Esophagus (tissue), 2 donors: ENCODE measurements at regions not wholly inside any gene's neighbourhood (a gene's known extent, or its start where the extent isn't known, plus 50 kb on each side); places are given as distances from the start of the nearest gene placed in this dataset.

ENCODE experiments used
- H3K27ac ChIP-seq, 2 donors: one replicate each; pipeline ENCODE4 v1.5.1; 2013; ENCODE audit warnings: low read depth in 2 of 2, mild to moderate bottlenecking in 2 of 2, inconsistent platforms in 1 of 2, low read length in 1 of 2, moderate library complexity in 1 of 2
- H3K27me3 ChIP-seq, 2 donors: one replicate each; pipeline ENCODE4 v1.6.1; 2013; ENCODE audit warnings: low read length in 2 of 2, control low read depth in 1 of 2, mild to moderate bottlenecking in 1 of 2; ENCODE audit not compliant: insufficient read depth in 2 of 2, control insufficient read depth in 1 of 2
- H3K36me3 ChIP-seq, 2 donors: one replicate each; pipeline ENCODE4 v1.6.1; 2013; ENCODE audit warnings: low read length in 1 of 2; ENCODE audit not compliant: control insufficient read depth in 2 of 2, insufficient read depth in 2 of 2
- H3K4me1 ChIP-seq, 2 donors: one replicate each; pipeline ENCODE4 v1.6.1; 2013; ENCODE audit warnings: low read length in 1 of 2; ENCODE audit not compliant: control insufficient read depth in 2 of 2, insufficient read depth in 2 of 2
- H3K4me3 ChIP-seq, 2 donors: one replicate each; pipeline ENCODE4 v1.5.1; 2013; ENCODE audit warnings: low read length in 2 of 2, mild to moderate bottlenecking in 2 of 2, low read depth in 1 of 2, moderate library complexity in 1 of 2
- H3K9me3 ChIP-seq, 2 donors: one replicate each; pipeline ENCODE4 v1.6.1; 2013; ENCODE audit warnings: mild to moderate bottlenecking in 2 of 2, low read depth in 1 of 2, low read length in 1 of 2, moderate library complexity in 1 of 2; ENCODE audit not compliant: control insufficient read depth in 2 of 2, insufficient read depth in 1 of 2
- WGBS, 2 donors: extraction: QIAGEN DNeasy Blood & Tissue Kit; methylation state at CpG; one replicate each; pipeline ENCODE4 v1.1.7; 2013; 5-methylcytosine and 5-hydroxymethylcytosine counted together
- donor health status: healthy with polysubstance abuse.
- donor health status: Bipolar disorder and iron deficiency.

DNA sequence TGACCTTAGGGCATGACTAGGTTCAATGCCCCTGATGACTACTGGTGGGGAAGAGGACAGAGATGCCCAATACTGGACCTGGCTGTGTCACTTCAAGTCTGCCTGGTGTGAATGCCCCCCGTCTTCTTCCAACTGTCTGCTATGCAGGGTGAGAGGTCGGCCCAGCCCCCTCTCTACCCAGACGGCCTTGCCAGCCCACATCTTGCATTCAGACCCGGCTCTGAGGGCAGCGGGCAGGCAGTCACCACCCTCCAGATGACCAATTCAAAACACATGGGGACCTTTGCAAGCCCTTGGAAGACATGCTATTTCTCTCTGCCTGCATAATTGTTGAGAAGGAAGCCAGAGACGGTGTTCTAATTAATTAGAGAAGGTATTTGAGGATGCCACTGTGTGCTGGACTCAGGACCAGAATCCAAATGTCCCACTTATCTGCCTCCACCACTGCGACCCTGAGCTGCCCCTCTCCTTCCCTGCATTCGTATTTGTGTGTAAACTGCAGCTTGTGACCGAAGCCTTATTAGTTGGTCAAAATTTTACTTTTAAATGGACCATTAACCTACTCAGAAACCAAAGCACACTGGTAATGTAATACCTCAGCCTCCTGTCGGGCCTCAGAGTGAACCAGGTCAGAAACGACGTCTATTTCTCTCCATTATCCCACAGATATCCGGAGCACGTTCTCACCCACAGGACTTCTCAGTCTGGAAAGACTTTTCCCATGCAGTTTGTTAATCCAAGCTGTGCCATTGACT, 407.0 kb downstream of the ZNF536 start:
- H3K4me3 ChIP-seq, result no peak overlapping the region
- no peaks in the 10 kb centered on the region for H3K27me3 ChIP-seq
- H3K27ac ChIP-seq, result no peak overlapping the region
- no peaks in the 10 kb centered on the region for H3K4me1 ChIP-seq
- 86% methylated on average over 14 of the region's 14 CpGs for WGBS, 2 donors
- H3K36me3 ChIP-seq, result no peaks in the 10 kb centered on the region
- no peaks in the 10 kb centered on the region for H3K9me3 ChIP-seq

DNA sequence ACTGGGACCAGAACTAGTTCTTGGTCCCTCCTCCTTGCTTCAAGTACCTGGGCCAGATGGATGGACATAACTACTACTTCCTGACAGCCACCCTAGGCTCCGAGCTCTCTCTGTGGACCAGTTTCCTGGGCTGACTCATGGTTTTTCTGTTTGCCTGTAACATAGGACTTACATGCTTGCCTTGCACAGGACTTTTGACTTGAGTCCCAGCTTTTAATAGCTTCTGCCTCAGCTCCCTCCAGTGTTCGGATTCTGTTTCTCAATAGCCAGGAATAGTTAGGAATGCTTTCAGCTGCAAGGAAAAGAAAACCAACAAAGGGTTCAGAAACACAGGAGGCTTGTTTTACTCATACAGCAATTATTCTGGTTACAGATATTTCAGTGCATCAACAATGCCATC, 405.9 kb downstream of the ZNF536 start:
- no peak overlapping the region for H3K27ac ChIP-seq
- H3K4me1 ChIP-seq, result no peaks in the 10 kb centered on the region
- no peaks in the 10 kb centered on the region for H3K27me3 ChIP-seq
- no peaks in the 10 kb centered on the region for H3K9me3 ChIP-seq
- no peak overlapping the region for H3K4me3 ChIP-seq
- no peaks in the 10 kb centered on the region for H3K36me3 ChIP-seq
- 67 to 77% methylated on average over 2 of the region's 2 CpGs for WGBS, 2 donors

DNA sequence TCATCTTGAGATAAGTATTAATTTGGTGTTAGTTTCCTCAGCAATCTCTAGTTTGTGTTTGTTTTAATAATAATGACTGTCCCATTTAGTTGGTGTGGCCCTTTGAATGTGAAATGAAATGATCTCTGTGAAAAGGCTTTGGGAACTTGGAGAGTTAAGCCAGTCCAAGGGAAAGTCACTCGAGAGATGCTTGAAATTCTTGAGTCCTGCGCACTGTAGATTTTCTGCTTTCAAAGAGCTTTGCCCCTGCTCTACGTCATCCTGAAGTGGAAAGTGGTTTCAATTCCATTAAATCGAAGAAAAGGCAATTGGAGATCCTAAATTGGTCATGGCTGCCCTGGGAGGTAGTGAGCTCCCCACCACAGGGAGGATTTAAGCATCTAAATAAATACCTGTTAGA, 403.8 kb downstream of the ZNF536 start:
- H3K36me3 ChIP-seq, result no peaks in the 10 kb centered on the region
- 69 to 70% methylated on average over 4 of the region's 4 CpGs for WGBS, 2 donors
- no peak overlapping the region for H3K27ac ChIP-seq
- no peaks in the 10 kb centered on the region for H3K27me3 ChIP-seq
- no peak overlapping the region for H3K4me3 ChIP-seq
- H3K4me1 ChIP-seq, result no peaks in the 10 kb centered on the region
- H3K9me3 ChIP-seq, result no peaks in the 10 kb centered on the region

- Histone ChIP-seq H3K27me3 (no peaks in the 10 kb centered on the region), H3K4me1 (no peaks in the 10 kb centered on the region), H3K9me3 (no peaks in the 10 kb centered on the region), H3K36me3 (no peaks in the 10 kb centered on the region), H3K27ac (no peak overlapping the region), H3K4me3 (no peak overlapping the region)
- 47 to 51% methylated on average over 3 of the region's 3 CpGs for WGBS, 2 donors
Observed at GRCh38 chr19:30774252-30774766, 402.1 kb downstream of the ZNF536 start.

- H3K9me3 ChIP-seq, result no peaks in the 10 kb centered on the region
- no peaks in the 10 kb centered on the region for H3K27me3 ChIP-seq
- WGBS, 2 donors, result 53 to 69% methylated on average over 2 of the region's 2 CpGs
- H3K36me3 ChIP-seq, result no peaks in the 10 kb centered on the region
- H3K27ac ChIP-seq, result no peak overlapping the region
- H3K4me1 ChIP-seq, result no peaks in the 10 kb centered on the region
- H3K4me3 ChIP-seq, result no peak overlapping the region
Observed at GRCh38 chr19:30762651-30763050, 390.5 kb downstream of the ZNF536 start.

- no peaks in the 10 kb centered on the region for H3K36me3 ChIP-seq
- H3K4me3 ChIP-seq, result no peak overlapping the region
- H3K27ac ChIP-seq, result no peak overlapping the region
- no peaks in the 10 kb centered on the region for H3K4me1 ChIP-seq
- no peaks in the 10 kb centered on the region for H3K27me3 ChIP-seq
- H3K9me3 ChIP-seq, result no peaks in the 10 kb centered on the region
- 88 to 90% methylated on average over 6 of the region's 6 CpGs for WGBS, 2 donors
Observed at GRCh38 chr19:30760014-30760413, 387.8 kb downstream of the ZNF536 start.

DNA sequence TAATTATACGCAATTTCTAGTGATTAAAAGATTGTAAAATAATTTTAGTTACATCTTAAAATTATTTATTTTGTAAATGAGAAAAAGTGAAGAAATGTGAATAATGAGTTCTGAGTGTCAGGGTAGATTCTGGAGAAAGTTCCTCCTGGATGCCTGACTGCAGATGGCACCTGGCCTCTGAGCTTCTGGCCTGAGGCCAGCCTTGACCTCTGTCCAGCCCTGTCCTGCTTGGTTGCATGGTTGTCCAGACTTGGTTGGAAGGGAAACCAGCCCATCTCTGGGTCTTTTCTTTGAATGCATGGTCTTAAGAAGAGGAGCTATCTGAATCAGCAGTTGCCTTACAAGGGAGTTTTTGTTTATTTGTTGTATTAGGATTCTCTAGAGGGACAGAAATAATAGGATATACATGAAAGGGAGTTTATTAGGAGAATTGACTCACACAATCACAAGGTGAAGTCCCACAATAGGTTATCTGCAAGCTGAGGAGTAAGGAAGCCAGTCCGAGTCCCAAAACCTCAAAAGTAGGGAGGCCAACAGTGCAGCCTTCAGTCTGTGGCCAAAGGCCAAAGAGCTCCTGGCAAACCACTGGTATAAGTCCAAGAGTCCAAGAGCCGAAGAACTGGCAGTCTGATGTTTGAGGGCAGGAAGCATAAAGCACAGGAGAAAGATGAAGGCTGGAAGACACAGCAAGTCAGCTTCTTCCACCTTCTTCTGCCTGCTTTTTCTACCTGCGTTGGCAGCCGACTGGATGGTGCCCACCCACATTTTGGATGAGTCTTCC, 385.8 kb downstream of the ZNF536 start:
- H3K4me1 ChIP-seq, result no peaks in the 10 kb centered on the region
- no peaks in the 10 kb centered on the region for H3K9me3 ChIP-seq
- 78 to 87% methylated on average over 5 of the region's 5 CpGs for WGBS, 2 donors

GRCh38 chr19:30757104-30757836, 385.1 kb downstream of the ZNF536 start:
- Histone ChIP-seq H3K4me3 (no peak overlapping the region), H3K9me3 (no peaks in the 10 kb centered on the region), H3K27ac (no peak overlapping the region), H3K36me3 (no peaks in the 10 kb centered on the region), H3K27me3 (no peaks in the 10 kb centered on the region), H3K4me1 (no peaks in the 10 kb centered on the region)
- 69 to 72% methylated on average over 10 of the region's 10 CpGs for WGBS, 2 donors

More for the DNA sequence above, 385.8 kb downstream of the ZNF536 start:
- H3K4me3 ChIP-seq, result no peak overlapping the region
- H3K36me3 ChIP-seq, result no peaks in the 10 kb centered on the region
- H3K27me3 ChIP-seq, result no peaks in the 10 kb centered on the region
- H3K27ac ChIP-seq, result no peak overlapping the region

GRCh38 chr19:30755581-30755980, 383.4 kb downstream of the ZNF536 start:
- Histone ChIP-seq H3K4me3 (no peak overlapping the region), H3K4me1 (no peaks in the 10 kb centered on the region), H3K36me3 (no peaks in the 10 kb centered on the region), H3K27ac (no peak overlapping the region), H3K27me3 (no peaks in the 10 kb centered on the region), H3K9me3 (no peaks in the 10 kb centered on the region)
- 88 to 89% methylated on average over 7 of the region's 7 CpGs for WGBS, 2 donors
